HG02973 (cell line): ENCODE measurements at regions not wholly inside any gene's neighbourhood (a gene's known extent, or its start where the extent isn't known, plus 50 kb on each side); places are given as distances from the start of the nearest gene placed in this dataset.
"Not testable (repeated sequence)": the region's sequence is repeated elsewhere in the genome, so short reads cannot be mapped to it uniquely, and the experiment has no call there.

Experiments
- ATAC-seq: cut with Tn5 transposase; IDR thresholded peaks from one replicate; pipeline ENCODE4 v1.9.1; 2021; ENCODE audit warnings: moderate library complexity; ENCODE audit not compliant: unreplicated experiment

GRCh38 chr12:23141335-23141734 is 516.4 kb downstream of the ETNK1 start:
- ATAC-seq, result no peak

- not testable (repeated sequence) for ATAC-seq
Measured at GRCh38 chr12:23146070-23146469, 521.1 kb downstream of the ETNK1 start.

- no peak for ATAC-seq
Measured at GRCh38 chr12:23168459-23168858, 543.5 kb downstream of the ETNK1 start.

DNA sequence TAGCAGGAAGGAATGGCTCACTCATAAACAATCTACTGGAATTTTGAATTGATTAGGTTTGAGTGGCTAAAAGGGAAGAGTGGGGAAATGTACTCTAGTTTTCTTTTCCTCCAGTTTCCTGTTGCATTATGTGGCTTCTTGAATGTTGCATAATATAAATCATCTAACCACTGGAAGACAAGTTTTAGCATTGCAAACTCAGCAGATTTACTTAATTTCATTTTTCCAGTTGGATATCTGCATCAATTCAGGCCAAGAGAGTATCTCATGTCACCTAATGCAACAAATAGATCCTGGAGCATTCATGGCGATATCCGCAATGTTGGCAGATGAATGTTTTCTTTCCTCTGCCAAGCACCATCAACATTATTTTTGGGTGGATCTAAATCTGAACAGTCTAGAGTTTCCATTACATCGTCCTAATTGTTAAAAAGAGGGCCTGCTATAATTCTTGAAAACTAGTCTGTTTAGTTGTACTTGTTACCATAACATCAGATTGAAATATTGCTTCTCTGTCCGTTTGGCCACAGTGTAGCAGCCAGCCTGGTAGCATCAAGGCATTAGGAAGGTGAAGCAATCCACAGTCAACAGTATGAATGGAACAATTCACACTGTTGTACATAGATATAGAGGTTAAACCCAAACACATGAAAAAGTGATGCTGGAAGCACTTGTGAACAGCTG is 544.2 kb downstream of the ETNK1 start:
- no peak for ATAC-seq

DNA sequence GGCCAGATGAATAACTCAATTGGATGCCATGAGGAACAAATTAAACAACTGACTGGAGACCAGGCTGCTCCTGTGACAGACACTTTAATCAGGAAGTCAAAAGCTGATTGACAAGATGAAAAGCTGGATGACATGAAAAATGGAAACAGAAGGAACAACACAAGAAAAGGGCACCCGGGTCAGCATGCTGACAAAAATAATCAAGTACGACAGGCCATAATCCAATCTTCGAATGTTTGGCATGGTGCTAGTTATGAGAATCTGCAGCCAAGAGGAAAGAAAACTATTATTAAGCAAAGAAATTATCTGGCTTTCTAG is 544.7 kb downstream of the ETNK1 start:
- no peak for ATAC-seq

DNA sequence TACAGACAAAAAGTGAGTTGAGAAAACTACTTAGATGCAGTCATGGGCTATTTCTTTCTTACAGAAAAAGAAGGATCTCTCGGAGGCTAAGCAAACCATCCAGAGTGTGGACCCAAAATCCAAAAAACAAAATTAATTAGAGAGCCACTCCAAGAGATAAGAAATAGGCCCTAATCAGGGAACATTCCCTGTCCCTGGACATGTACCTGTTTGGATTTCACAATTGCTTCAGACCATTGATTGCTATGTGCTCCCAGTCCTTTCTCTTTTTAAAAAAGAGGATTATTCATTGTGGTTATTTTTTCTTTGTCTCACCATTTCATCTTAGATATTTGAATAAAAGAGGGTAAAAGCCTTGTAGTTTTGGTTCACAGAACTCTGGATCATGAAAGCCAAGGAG is 549.9 kb downstream of the ETNK1 start:
- no peak for ATAC-seq

- no peak for ATAC-seq
Measured at GRCh38 chr12:23185346-23185745, 560.4 kb downstream of the ETNK1 start.

- no peak for ATAC-seq
Measured at GRCh38 chr12:23186950-23187349, 562.0 kb downstream of the ETNK1 start.

DNA sequence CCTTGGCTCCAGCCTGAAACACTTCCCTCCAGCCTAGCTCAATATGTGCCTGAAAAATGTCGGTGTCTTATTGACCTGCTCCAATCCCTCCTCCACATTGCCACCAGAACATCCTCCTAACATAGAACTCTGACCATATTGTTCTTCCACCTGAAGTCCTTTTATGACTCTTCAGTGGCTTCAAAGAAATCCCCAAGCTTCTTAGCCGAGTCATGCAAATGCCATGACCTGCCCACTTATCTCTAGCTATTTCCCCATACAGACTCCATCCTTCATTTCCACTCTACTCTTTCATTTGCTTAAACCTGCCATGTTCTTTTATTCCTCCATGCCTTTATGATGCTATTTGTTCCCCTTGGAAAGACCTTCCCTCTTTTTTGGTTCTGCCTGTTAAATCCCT is 568.6 kb downstream of the ETNK1 start:
- no peak for ATAC-seq

GRCh38 chr12:23197266-23197665 is 572.3 kb downstream of the ETNK1 start:
- ATAC-seq, result no peak

DNA sequence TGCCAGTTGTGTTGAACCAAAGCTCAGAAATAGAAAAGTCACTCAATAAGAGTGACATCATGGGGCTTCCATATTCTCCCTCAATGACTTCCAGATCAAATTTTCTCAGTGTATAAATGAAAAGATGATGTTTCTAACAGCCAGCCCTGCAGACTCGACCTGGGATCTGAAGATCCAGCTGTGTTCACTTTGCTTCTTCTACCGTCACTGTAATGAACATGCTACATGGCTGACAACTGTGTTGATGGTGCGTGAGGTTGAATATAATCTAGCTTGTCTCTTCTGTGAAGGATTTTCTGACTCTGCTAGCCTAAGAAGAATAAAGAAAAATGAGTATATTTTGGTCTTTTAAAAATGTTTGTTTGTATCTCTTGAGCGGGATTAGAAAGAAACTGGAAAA is 577.8 kb downstream of the ETNK1 start:
- no peak for ATAC-seq

DNA sequence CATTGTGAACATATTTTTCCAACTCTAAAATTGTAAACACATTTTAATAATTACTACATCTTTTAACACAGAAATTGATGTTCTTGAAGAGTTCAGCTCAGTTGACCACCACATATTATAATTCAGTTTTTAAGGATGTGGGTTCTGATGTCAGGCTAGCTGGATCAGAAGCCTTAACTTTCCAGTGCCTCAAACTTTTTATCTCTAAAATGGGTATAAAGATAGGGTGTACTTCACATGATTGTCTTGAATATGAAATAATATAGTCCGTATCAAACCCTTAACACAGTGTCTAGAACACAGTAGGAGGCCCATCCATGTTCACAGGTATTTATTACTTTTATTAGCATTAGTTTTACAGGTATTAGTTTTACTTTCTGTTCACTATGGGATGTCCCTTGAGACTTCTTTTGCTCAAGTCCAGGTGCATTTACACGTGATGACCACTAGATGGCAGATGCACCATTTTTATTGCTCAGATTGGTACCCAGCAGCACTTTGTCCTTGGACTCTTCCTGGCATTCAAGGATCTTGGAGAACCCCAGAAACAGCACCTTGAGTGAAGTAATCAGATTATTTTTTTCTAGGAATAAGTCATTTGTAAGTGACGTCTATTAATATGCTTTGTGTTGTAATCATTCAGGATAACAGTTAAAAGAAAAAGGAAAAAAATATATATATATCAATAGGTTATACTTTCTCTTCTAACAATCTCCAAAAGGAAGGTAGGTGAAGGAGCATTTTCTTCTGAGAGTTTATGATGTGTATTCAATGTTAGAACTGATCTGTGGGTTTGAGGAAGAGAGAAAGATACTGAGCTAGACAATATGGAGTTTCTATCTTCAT is 580.2 kb downstream of the ETNK1 start:
- ATAC-seq, result peak; percentile 95

DNA sequence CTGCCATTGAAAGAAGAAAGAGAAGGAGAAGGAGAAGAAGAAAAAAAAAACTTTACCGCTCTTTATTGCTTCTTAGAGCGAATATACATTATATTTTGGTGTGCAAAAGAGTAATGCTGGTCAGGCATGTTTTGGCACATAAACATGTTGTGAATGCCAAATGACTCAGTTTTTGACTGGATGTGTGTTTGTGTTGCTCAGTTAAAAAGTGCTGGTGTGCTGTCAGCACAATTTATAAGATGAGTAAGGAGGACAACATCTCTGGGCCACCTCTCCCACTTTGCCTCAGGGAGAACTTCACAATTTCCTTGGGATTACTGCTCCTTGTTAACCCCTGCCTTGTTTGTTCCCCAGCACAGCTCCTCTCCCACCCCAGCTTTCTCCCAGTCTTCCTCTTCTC is 584.8 kb downstream of the ETNK1 start:
- ATAC-seq, result no peak

GRCh38 chr12:23210573-23210972 is 585.6 kb downstream of the ETNK1 start:
- ATAC-seq, result no peak

- no peak for ATAC-seq
Measured at GRCh38 chr12:23211384-23212320, 586.7 kb downstream of the ETNK1 start.

DNA sequence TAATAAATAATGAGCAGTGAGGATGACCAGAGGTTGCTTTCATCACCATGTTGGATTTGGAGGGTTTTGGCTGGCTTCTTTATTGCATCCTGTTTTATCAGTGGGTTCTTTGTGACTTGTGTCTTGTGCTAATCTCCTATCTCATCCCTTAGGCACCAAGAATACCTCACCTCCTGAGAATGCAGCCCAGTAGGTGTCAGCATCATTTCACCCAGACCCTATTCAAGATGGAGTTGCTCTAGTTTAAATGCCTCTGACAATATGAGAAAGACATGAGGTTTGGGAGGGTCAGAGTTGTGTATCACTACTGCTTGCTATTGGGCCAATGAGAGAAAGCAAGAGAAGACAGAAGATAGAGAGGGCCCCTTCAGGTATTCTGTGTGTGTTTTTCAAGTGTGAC is 592.2 kb downstream of the ETNK1 start:
- ATAC-seq, result no peak

- no peak for ATAC-seq
Measured at GRCh38 chr12:23217667-23218066, 592.7 kb downstream of the ETNK1 start.

DNA sequence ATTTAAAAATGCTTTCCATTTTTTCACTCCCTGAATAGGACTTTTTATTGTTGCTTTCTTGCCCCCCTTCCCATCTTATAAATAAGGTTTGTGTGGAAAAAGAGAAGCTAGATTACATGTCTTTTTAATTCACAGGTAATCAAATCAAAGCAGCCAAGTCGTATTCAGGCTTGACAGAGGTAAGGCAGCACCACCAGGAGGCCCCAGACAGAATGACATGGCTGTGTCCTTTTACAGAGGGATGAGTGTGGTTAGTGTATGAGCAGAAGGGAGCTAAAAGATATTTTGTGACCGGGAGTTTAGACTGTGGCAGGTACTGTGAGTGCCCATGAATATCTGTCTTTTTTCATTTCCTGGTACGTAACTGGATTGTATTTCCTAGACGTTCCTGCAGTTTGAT is 596.1 kb downstream of the ETNK1 start:
- no peak for ATAC-seq

DNA sequence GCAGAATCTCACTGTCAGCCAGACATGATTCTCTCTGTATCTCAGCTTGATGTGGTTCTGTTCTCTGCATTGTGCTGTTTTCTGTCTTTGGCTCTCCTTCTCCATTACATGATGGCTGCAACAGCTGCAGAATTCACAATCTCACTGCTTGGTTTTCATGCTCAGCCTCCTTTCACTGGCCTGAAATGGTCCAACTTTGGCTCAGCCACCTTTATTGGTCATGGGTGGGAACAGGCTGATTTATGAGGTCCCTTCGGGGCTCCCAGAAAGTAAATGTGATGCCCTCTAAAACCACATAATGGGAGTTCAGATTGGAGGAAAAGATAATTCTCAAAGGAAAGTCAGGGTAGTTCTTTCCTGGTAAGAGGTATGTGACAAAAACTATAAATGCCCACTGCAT is 597.0 kb downstream of the ETNK1 start:
- ATAC-seq, result no peak

DNA sequence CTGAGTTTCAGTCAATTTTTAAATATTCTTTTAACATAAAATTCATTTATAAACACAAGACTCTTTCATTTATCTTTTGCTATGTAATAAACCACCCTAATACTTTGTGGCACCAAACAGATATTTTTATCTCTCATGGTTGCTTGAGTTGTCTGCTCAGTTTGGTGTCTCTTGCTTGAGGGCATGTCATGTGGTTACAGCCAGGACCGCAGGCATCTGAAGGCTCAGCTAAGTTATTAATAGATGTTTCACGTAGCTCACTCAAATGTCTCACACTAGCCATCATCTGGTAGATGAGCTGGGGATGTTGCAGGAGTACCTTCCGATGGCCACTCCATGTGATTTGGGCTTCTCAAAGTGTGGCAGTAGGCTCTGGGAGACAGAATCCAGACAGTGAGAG is 597.8 kb downstream of the ETNK1 start:
- no peak for ATAC-seq

DNA sequence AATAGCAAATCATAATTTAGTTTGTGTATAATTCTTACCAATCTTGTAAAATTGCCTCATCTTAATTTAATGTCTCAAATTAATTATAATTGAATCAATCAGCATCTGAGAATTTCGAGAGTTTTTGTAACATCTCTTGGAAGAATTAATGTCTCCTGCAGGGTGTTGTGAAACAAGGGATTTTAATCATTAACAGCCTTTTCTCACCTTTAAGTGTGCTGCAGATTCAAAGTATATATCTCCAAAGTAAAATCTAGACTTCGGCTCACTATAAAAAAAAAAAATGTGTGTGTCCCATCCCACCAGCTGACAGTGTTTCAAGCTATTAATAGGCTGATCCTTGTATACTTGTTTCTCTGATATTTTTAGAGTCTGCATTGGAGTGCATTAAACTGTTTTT is 603.1 kb downstream of the ETNK1 start:
- no peak for ATAC-seq

DNA sequence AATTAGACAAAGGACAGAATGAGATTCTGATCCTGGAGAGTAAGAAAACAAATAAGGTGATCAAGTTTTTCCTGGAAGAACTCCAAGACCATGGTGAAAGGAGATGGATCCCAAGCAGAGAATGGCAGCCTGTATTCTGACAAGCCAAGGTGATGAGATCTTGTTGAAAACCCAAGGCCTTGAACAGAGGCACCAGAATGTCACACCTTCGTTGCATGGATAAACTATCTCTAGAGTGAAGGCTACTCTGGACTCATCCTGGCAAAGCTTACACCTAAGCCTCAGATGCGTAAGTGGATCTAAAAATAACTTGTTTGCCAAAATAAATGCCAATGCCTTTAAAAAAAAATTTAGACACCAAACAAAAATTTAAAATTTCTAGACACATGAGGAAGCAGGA is 605.9 kb downstream of the ETNK1 start:
- ATAC-seq, result no peak
